ENCODE measurements at regions not wholly inside any gene's neighbourhood (a gene's known extent, or its start where the extent isn't known, plus 50 kb on each side); places are given as distances from the start of the nearest gene placed in this dataset.

GRCh38 chr2:16094811-16095210 is 154.5 kb downstream of the MYCN start:
- no peak for TF ChIP-seq CTCF (IDR thresholded peaks at IDR 0.05; ENCODE audit: insufficient read depth, low read length, poor library complexity, severe bottlenecking)
- no peak for TF ChIP-seq EZH2phosphoT487 (conservative IDR thresholded peaks at IDR 0.05; ENCODE audit: low read length)
